ENCODE measurements at regions not wholly inside any gene's neighbourhood (a gene's known extent, or its start where the extent isn't known, plus 50 kb on each side); places are given as distances from the start of the nearest gene placed in this dataset.

- Mint-ChIP-seq H3K9me3 (no peaks in the 10 kb centered on the region), H3K27ac (no peak overlapping the region), H3K4me1 (peaks cover 19% of the 10 kb centered on the region), H3K4me3 (no peak overlapping the region), H3K36me3 (ENCODE audit: low read depth) (no peaks in the 10 kb centered on the region), H3K27me3 (no peaks in the 10 kb centered on the region)
- DNase-seq (no peak), ATAC-seq (ENCODE audit: low read depth) (no peak)
- ChIA-PET CTCF (no interaction called here), POLR2A (no interaction called here)
- intact Hi-C loops (cut with micrococcal nuclease), result no loop called here
- TF ChIP-seq, protein P1, sequence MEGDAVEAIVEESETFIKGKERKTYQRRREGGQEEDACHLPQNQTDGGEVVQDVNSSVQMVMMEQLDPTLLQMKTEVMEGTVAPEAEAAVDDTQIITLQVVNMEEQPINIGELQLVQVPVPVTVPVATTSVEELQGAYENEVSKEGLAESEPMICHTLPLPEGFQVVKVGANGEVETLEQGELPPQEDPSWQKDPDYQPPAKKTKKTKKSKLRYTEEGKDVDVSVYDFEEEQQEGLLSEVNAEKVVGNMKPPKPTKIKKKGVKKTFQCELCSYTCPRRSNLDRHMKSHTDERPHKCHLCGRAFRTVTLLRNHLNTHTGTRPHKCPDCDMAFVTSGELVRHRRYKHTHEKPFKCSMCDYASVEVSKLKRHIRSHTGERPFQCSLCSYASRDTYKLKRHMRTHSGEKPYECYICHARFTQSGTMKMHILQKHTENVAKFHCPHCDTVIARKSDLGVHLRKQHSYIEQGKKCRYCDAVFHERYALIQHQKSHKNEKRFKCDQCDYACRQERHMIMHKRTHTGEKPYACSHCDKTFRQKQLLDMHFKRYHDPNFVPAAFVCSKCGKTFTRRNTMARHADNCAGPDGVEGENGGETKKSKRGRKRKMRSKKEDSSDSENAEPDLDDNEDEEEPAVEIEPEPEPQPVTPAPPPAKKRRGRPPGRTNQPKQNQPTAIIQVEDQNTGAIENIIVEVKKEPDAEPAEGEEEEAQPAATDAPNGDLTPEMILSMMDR (IDR thresholded peaks at IDR 0.05), result no peak
Observed at GRCh38 chr6:14674867-14675648, 557.5 kb downstream of the CD83 start.

DNA sequence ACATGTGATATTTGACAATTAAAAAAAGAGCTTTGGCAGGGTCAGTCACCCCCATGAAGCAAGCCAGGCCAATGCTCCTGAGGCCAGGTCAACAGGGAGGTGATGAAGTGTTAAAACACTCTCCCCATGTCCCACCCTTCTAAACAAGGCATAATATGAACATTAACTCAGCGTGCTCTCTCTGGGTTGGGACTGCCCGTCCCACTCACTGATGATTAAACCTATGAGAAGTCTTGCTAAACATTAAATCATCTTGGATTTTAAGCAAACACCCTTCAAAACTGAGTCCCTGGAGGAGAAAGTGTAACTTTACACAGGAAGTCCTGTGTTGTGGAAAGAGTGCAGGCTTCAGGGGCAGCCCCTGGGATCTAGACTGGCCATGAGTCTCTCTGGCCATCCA lies 558.5 kb downstream of the CD83 start:
- Mint-ChIP-seq H3K27ac (no peak overlapping the region), H3K36me3 (ENCODE audit: low read depth) (no peaks in the 10 kb centered on the region), H3K9me3 (no peaks in the 10 kb centered on the region), H3K4me3 (no peak overlapping the region), H3K27me3 (no peaks in the 10 kb centered on the region), H3K4me1 (peaks cover 15% of the 10 kb centered on the region)
- intact Hi-C loops (cut with micrococcal nuclease), result no loop called here
- DNase-seq (no peak), ATAC-seq (ENCODE audit: low read depth) (no peak)
- TF ChIP-seq, protein P1 (IDR thresholded peaks at IDR 0.05), result no peak
- ChIA-PET CTCF (no interaction called here), POLR2A (no interaction called here)

- no peak for DNase-seq
- TF ChIP-seq, protein P1 (IDR thresholded peaks at IDR 0.05), result no peak
- Mint-ChIP-seq H3K27ac (no peak overlapping the region), H3K9me3 (no peaks in the 10 kb centered on the region), H3K36me3 (ENCODE audit: low read depth) (no peaks in the 10 kb centered on the region), H3K4me3 (no peak overlapping the region), H3K4me1 (peaks cover 8% of the 10 kb centered on the region), H3K27me3 (no peaks in the 10 kb centered on the region)
- ChIA-PET POLR2A (no interaction called here), CTCF (no interaction called here)
- intact Hi-C loops (cut with micrococcal nuclease), result no loop called here
- ATAC-seq (ENCODE audit: low read depth), result no peak
Observed at GRCh38 chr6:14676977-14677781, 559.6 kb downstream of the CD83 start.

DNA sequence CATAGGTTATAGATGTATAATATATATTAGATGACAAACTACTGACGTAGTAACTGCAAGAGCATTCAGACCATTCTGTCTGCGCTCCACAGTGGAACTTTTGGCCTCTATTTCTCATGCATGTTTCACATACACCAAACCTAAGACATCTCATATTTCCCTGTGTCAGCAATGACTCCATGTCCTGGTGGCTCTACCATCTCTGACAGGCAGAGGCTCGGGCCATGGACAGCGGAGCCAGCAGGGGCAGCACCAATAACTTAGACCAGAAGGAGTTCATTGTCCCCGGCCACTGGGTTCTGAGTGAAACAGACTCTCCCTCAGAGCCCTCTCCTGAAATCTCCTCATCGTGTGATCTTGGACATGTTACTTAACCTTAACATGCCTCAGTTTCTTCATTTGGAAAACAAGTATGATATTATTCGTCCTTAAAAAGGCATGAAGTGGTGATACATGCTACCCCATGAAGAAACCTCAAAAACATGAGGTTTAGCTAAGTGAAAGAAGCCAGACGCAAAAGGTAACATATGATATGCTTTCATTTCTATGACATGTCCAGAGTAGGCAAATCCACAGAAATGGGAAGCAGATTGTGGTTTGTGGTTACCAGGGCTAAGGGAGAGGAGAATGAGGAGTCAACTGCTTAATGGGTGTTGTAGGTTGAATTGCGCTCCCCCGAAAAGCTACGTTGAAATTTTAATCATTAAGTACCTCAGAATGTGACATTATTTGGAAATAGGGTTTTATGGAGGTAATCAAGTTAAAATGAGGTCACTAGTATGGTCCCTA lies 564.0 kb upstream of the JARID2 start:
- Mint-ChIP-seq H3K36me3 (ENCODE audit: low read depth) (no peaks in the 10 kb centered on the region), H3K4me1 (peaks cover 2% of the 10 kb centered on the region), H3K27me3 (no peaks in the 10 kb centered on the region), H3K4me3 (no peak overlapping the region), H3K9me3 (no peaks in the 10 kb centered on the region), H3K27ac (no peak overlapping the region)
- intact Hi-C loops (cut with micrococcal nuclease), result no loop called here
- CTCF ChIA-PET, result no interaction called here
- POLR2A ChIA-PET, result no interaction called here
- no peak for ATAC-seq (ENCODE audit: low read depth)
- TF ChIP-seq, protein P1 (IDR thresholded peaks at IDR 0.05), result no peak
- DNase-seq, result no peak

- no peaks in the 10 kb centered on the region for H3K36me3 Mint-ChIP-seq (ENCODE audit: low read depth)
- H3K27ac Mint-ChIP-seq, result no peak overlapping the region
- H3K4me3 Mint-ChIP-seq, result no peak overlapping the region
- intact Hi-C loops (cut with micrococcal nuclease), result no loop called here
- no peaks in the 10 kb centered on the region for H3K27me3 Mint-ChIP-seq
- H3K4me1 Mint-ChIP-seq, result no peaks in the 10 kb centered on the region
- DNase-seq, result no peak
- no peaks in the 10 kb centered on the region for H3K9me3 Mint-ChIP-seq
- ChIA-PET POLR2A (no interaction called here), CTCF (no interaction called here)
- TF ChIP-seq, protein P1 (IDR thresholded peaks at IDR 0.05), result no peak
- no peak for ATAC-seq (ENCODE audit: low read depth)
Observed at GRCh38 chr6:14682812-14683211, 563.1 kb upstream of the JARID2 start.

Measured in activated B cell treated with CpG ODN at 0.5 μM for 24 hours (primary cell).